Stimulated activated naive CD8-positive, alpha-beta T cell treated with anti-CD3 and anti-CD28 coated beads, Interleukin-15, Interleukin-2, amounts not matched to agents 100 U/mL and 50 U/mL, for 24 hours (primary cell): ENCODE measurements at regions not wholly inside any gene's neighbourhood (a gene's known extent, or its start where the extent isn't known, plus 50 kb on each side); places are given as distances from the start of the nearest gene placed in this dataset.
A peak's percentile ranks its signal among the peaks of the same experiment; 100 is the strongest.

Source experiments
- ATAC-seq: fragments of 150-1000 bp; cut with Tn5 transposase; one replicate; pipeline ENCODE4 v1.10.0; 2021
- DNase-seq: peaks from one replicate; pipeline ENCODE4 v3.0.0; 2021

- DNase-seq (no peak), ATAC-seq (no peak)
Observed at GRCh38 chr15:29455055-29455454, 185.4 kb upstream of the NSMCE3 start.

- ATAC-seq = no peak
- no peak for DNase-seq
Observed at GRCh38 chr15:29454506-29454905, 184.9 kb upstream of the NSMCE3 start.

GRCh38 chr15:29452881-29453731 lies 183.5 kb upstream of the NSMCE3 start:
- DNase-seq (no peak), ATAC-seq (no peak)

GRCh38 chr15:29451201-29451781 lies 181.7 kb upstream of the NSMCE3 start:
- no peak for DNase-seq
- ATAC-seq = no peak

GRCh38 chr15:29449136-29449535 lies 179.5 kb upstream of the NSMCE3 start:
- DNase-seq (peak; percentile 7), ATAC-seq (no peak)

- DNase-seq (no peak), ATAC-seq (no peak)
Observed at GRCh38 chr15:29448320-29448719, 178.7 kb upstream of the NSMCE3 start.

- ATAC-seq = no peak
- no peak for DNase-seq
Observed at GRCh38 chr15:29446480-29446879, 176.9 kb upstream of the NSMCE3 start.

- ATAC-seq = no peak
- no peak for DNase-seq
Observed at GRCh38 chr15:29442532-29442931, 172.9 kb upstream of the NSMCE3 start.

- ATAC-seq (no peak), DNase-seq (no peak)
Observed at GRCh38 chr15:29440541-29440940, 170.9 kb upstream of the NSMCE3 start.

GRCh38 chr15:29438703-29439055 lies 169.1 kb upstream of the NSMCE3 start:
- no peak for DNase-seq
- no peak for ATAC-seq

GRCh38 chr15:29437888-29438702 lies 168.5 kb upstream of the NSMCE3 start:
- DNase-seq (no peak), ATAC-seq (no peak)

GRCh38 chr15:29435811-29436210 lies 166.2 kb upstream of the NSMCE3 start:
- DNase-seq (no peak), ATAC-seq (no peak)

GRCh38 chr15:29434280-29434679 lies 164.7 kb upstream of the NSMCE3 start:
- ATAC-seq (no peak), DNase-seq (no peak)

- no peak for DNase-seq
- no peak for ATAC-seq
Observed at GRCh38 chr15:29433507-29434248, 164.1 kb upstream of the NSMCE3 start.

GRCh38 chr15:29433050-29433318 lies 163.4 kb upstream of the NSMCE3 start:
- no peak for ATAC-seq
- DNase-seq = no peak

- ATAC-seq = no peak
- DNase-seq = no peak
Observed at GRCh38 chr15:29432191-29433049, 162.8 kb upstream of the NSMCE3 start.

- no peak for DNase-seq
- ATAC-seq = no peak
Observed at GRCh38 chr15:29430831-29431230, 161.2 kb upstream of the NSMCE3 start.

- ATAC-seq = no peak
- DNase-seq = no peak
Observed at GRCh38 chr15:29430124-29430523, 160.5 kb upstream of the NSMCE3 start.

GRCh38 chr15:29429584-29429983 lies 160.0 kb upstream of the NSMCE3 start:
- DNase-seq = no peak
- no peak for ATAC-seq

GRCh38 chr15:29428925-29429573 lies 159.4 kb upstream of the NSMCE3 start:
- no peak for DNase-seq
- no peak for ATAC-seq

- no peak for ATAC-seq
Observed at GRCh38 chr15:29425864-29426263, 156.2 kb upstream of the NSMCE3 start.

More at GRCh38 chr15:29425864-29426263, 156.2 kb upstream of the NSMCE3 start:
- no peak for DNase-seq
